Stimulated activated CD4-positive, alpha-beta T cell treated with anti-CD3 and anti-CD28 coated beads, Interleukin-4, amount 100 ng/mL, for 24 hours (primary cell): ENCODE measurements at regions not wholly inside any gene's neighbourhood (a gene's known extent, or its start where the extent isn't known, plus 50 kb on each side); places are given as distances from the start of the nearest gene placed in this dataset.

Experiments used
- DNase-seq: peaks from one replicate; pipeline ENCODE4 v3.0.0-alpha.2; 2020

GRCh38 chr16:86396422-86396821, 113.9 kb upstream of the FOXF1 start:
- DNase-seq, result no peak

- no peak for DNase-seq
Observed at GRCh38 chr16:86396901-86397311, 113.4 kb upstream of the FOXF1 start.

GRCh38 chr16:86398201-86398600, 112.1 kb upstream of the FOXF1 start:
- DNase-seq, result no peak

DNA sequence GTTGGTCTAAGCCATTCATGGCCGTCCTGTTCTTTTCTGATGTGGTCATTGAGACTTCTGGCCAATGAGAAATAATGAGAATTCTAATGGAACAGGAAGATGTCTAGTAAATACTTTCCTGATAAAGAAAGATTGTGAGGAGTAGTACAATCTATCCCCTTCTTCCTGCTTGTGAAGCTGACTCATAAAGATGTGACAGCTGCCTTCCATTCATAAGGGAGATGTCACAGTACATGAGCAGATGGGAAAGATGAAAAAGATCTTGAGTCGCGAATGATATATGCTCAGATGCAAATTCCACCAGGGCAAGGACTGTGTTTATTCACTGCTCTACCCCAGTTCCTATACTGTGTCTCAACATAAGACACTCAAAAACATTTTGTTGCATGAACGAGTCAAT, 111.7 kb upstream of the FOXF1 start:
- no peak for DNase-seq

- DNase-seq, result no peak
Observed at GRCh38 chr16:86401126-86401525, 109.2 kb upstream of the FOXF1 start.

- DNase-seq, result no peak
Observed at GRCh38 chr16:86403085-86403484, 107.2 kb upstream of the FOXF1 start.

- DNase-seq, result no peak
Observed at GRCh38 chr16:86403541-86404163, 106.7 kb upstream of the FOXF1 start.

DNA sequence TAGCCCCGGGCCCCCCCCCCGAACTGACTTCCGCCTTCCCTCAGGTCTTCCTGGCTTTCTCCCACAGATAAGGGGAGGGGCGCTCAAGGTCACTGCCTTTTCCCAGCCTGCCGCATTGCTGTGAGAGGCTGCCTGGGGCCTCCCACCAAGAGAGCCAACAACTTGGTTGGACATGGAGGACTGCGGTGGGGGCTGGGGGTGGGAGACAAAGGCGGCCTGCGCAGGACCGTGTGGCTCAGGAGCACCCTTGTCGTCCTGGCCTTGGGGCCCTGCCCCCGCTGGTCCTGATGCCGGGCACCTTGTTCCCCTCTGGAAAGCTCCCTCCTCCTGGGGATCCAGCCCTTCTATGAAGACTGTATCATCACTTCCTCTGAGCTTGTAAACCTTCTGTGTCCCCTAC, 105.6 kb upstream of the FOXF1 start:
- no peak for DNase-seq

- no peak for DNase-seq
Observed at GRCh38 chr16:86405319-86405718, 105.0 kb upstream of the FOXF1 start.

DNA sequence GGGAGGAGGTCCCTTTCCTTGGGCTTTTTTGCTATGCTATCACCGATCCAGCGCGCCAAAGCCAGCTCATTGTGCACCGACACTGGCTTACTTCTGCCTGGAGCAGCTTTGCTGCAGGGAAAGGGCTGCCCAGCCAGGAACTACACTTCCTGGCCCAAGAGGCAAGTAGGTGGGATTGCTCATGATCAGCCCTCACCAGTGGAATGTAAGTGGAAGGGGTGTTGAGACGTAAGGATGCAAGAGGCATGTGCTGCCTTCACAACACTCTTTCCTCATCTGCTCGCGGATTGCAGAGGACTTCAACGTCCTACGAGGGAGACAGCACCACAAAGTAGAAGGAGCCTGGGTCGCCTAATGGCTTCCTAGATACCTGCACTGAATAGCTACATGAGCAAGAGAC, 104.3 kb upstream of the FOXF1 start:
- no peak for DNase-seq

DNA sequence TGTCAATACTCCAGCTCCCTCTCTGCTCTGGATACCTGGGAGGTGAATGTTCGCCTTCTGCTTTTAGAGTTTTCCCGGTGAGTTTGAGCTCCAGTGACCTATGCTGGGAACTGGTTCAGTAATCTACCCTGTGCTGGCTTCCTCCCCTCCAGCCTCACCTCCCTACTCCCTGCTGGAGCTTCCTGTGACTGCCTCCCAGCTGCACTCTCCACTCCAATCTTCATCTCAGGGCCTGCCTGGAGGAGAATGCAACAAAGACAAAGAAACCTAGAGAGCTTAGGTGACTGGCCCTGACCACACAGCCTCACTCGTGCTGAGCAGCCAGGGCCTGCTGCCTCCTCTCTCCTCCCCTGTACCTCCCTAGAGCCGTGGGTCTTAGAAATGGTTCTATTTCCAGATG, 101.6 kb upstream of the FOXF1 start:
- DNase-seq, result no peak

- no peak for DNase-seq
Observed at GRCh38 chr16:86410081-86410480, 100.2 kb upstream of the FOXF1 start.

DNA sequence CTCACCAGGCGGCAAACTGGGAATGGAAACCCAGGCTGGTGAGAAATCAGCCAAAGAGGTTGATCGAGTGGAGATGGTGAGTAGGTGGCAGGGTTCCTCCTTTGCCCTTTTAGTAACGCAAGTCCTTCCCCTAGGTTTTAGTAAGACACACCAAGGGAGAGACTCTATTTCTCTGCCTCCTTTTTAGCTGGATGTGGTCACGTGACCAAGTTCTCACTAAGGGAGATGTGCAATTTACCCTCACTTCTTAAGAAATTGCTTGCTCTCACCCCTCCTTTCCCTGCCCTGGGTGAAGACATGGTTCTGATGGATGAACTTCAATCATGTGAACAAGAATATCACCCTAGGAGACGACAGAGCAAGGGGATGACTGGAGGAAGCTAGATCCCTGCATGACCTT, 99.8 kb upstream of the FOXF1 start:
- no peak for DNase-seq

DNA sequence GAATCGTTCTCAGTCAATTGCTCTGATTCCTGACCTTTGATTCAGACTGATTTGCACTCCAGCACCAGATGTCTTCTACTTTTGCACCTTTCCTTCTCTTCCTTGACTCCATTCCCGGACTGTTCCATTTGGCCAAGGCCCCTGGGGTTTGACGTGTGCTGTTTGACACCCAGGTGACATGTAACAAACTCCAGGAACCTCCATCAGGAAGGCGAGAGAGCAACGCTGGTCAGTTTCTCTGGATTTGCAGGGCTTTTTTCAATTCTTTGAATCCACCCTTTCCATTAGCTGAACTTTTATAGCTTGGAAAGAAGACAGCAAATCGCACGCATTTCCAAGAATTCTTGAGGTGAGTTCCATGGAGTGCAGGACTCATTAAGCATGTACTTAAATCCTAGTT, 98.4 kb upstream of the FOXF1 start:
- DNase-seq, result no peak

DNA sequence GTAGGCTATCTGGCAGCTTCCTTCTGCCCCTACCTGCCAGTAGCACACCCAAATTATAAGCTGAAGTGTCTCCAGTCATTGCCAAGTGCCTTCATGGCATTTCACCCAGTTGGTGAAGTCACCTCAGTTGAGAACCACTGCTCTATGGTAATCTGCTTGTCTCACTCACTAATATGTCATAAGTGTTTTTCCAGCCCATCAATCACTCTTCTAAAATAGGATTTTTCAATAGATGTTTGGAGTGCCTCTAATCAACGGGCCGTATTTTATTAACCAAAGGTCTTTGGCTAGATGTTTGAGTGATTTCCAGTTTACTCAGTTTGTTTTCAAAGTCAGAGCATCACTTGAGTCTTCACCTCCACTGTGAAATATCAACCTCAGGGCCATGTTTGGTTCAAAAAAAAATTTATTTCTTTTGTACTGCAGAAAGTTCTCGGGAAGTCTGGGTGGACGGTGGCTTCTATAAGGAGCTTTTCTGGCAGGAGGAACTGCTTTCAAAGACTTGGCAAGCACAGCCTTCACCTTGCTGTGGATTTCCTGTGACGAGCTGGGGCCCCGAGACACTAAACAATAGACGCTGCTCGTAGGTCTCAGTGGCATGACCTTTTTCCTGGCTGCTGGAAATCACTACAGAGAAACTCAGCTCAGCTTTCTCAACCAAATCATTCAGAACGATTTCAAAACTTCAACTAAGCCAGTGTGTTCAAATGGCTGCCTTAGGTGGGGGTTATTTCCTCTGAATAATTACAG, 95.2 kb upstream of the FOXF1 start:
- DNase-seq, result no peak

DNA sequence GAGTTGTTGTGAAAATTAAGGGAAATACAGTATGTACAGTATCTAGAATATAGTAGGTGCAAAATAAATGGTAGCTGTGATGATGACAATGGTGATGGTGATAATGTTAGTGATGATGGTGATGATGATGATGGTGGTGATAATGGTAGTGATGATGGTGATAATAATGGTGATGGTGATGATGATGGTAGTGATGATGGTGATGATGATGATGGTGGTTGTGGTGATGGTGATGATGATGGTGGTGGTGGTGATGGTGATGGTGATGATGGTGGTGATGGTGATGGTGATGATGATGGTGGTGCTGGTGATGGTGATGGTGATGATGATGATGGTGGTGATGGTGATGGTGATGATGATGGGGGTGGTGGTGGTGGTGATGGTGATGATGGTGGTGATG, 91.3 kb upstream of the FOXF1 start:
- no peak for DNase-seq

DNA sequence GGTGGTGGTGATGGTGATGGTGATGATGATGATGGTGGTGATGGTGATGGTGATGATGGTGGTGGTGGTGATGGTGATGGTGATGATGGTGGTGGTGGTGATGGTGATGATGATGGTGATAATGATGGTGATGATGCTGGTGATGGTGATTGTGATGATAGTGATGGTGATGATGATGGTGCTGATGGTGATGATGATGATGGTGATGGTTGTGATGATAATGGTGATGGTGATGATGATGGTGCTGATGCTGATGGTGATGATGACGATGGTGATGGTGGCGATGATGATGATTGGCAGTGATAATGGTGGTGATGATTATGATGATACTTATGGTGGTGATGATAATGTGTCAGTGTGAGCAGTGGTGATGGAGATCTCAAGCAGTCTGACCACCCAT, 90.8 kb upstream of the FOXF1 start:
- no peak for DNase-seq

GRCh38 chr16:86421995-86422394, 88.3 kb upstream of the FOXF1 start:
- DNase-seq, result no peak

DNA sequence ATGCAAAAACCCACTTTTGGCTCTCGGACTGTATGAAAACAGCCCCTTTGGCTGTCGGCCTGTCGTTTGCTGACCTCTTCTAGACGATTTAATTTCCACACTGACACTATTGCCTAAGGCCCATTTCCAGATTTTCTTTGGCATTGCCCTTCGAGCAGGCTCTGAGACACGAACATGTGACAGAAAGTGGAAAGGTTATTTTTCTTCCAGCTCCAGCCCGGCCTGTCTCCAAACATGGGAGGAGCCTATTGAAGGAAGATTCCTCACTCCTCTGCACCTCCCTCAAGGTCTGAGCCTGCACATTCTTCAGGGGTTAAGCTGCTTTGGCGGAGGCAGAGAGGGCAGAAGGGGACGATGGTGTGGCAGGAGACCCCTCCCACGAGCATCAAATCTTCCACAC, 85.9 kb upstream of the FOXF1 start:
- no peak for DNase-seq

DNA sequence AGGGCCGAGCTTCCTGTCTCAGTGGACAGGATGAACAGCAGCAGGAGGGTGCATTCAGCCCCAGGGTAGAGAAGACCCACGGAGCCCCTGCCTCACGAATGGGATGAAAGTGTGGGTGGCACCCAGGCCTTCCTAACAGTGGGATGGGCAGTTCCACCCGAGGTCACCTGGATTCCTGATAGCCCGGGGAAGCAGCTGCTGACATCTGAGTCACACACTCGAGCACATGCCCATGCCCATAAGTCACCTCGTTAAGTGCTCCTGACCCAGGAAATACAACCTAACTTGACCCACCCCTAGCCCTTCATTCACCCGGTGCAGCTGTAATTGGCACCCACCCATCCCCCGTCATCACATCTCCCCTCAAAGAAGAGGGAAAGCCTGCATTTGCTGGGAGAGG, 85.3 kb upstream of the FOXF1 start:
- no peak for DNase-seq

DNA sequence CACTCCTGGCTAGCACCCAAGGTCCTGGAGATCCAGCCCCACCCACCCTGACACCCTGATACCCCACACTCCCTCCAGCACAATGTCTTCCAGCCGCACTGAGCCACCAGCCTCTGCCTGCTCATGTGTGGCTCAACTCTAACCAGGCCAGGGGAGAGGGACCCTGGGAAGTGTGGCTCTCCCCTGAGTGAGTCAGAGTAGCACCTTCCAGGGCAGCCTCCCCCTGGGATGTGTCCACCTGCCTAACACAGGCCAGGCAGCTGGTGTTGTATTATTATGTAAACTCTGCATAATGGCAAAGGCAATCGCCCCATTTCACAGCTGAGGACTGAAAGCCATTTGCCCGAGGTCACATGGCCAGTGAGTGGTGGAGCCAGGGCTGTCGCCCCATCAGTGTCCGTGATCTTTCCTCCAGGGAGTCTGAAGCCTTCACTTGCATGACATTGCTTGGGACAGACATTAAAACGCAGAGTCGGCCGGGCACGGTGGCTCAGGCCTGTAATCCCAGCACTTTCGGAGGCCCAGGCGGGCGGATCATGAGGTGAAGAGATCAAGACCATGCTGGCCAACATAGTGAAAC, 84.2 kb upstream of the FOXF1 start:
- no peak for DNase-seq

DNA sequence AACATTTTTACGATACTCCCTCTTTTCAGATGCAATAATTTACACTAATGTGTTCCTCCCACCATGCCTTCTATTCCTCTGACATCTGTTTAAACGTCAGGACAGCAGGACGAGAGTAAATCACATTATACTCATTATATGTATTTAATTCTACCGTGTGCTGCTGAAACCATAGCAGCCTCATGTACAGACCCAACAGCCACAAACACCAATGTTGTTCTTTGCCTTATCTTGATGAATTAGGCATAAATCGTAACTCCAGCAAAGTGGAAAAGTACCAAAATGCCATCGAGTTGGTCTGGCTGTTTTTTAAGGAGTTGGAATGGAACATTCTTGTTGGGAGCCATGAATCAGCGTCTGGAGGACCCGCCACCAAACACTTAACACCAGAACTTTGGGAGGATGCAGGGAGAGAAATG, 82.9 kb upstream of the FOXF1 start:
- DNase-seq, result no peak

GRCh38 chr16:86428729-86429517, 81.4 kb upstream of the FOXF1 start:
- DNase-seq, result no peak

DNA sequence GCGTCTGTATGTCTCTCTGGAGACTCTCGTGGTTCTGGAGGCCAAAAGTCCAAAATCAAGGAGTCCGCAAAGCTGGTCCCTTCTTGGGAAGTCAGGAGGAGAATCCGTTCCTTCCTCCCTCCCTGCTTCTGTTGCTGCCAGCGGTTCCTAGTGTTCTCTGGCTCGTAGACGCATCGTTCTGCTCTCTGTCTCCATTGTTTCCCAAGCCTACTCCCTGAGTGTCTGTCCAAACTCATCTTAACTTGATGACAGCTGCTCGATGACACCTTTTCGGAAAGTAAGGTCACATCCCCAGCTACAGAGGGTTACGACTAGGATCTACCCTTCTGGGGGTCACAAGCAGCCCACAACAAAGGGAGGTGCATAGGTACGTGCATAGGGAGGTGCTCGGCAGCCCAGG, 80.7 kb upstream of the FOXF1 start:
- DNase-seq, result no peak
